ENCODE measurements at regions not wholly inside any gene's neighbourhood (a gene's known extent, or its start where the extent isn't known, plus 50 kb on each side); places are given as distances from the start of the nearest gene placed in this dataset.

DNA sequence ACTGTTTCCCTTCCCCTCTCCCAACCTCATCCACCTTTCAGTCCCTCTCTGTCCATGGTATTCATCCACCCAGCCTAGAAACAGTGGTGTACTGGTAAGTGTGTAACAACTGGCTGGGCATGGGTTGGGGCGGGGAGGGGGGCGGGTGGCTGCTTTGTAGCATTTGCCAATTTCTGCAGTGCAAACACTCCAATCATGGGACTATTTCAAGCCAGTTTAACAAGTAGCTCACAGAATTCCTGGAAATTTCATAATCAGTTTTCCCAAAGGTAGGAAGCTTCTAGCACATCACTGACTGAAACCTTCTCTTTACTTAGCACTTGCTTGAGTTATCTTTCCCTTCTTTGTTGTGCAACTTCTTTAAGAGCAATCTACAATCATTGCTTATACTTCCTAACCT is 100.8 kb upstream of the WASF3 start:
- no peaks in the 10 kb centered on the region for H3K9me3 ChIP-seq (replicated peaks; ENCODE audit: insufficient read depth, low read length)
- H3K4me1 ChIP-seq (ENCODE audit: low read length): no peaks in the 10 kb centered on the region
- H3K27me3 ChIP-seq (replicated peaks; ENCODE audit: insufficient read depth, low read length): no peaks in the 10 kb centered on the region
- TF ChIP-seq, protein P1, sequence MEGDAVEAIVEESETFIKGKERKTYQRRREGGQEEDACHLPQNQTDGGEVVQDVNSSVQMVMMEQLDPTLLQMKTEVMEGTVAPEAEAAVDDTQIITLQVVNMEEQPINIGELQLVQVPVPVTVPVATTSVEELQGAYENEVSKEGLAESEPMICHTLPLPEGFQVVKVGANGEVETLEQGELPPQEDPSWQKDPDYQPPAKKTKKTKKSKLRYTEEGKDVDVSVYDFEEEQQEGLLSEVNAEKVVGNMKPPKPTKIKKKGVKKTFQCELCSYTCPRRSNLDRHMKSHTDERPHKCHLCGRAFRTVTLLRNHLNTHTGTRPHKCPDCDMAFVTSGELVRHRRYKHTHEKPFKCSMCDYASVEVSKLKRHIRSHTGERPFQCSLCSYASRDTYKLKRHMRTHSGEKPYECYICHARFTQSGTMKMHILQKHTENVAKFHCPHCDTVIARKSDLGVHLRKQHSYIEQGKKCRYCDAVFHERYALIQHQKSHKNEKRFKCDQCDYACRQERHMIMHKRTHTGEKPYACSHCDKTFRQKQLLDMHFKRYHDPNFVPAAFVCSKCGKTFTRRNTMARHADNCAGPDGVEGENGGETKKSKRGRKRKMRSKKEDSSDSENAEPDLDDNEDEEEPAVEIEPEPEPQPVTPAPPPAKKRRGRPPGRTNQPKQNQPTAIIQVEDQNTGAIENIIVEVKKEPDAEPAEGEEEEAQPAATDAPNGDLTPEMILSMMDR (IDR thresholded peaks at IDR 0.05; ENCODE audit: low read length): no peak
- TF ChIP-seq EZH2phosphoT487 (IDR thresholded peaks at IDR 0.05; ENCODE audit: low read length) (no peak), EZH2 (optimal IDR thresholded peaks at IDR 0.05; ENCODE audit: low read depth, low read length) (no peak)
- no peak overlapping the region for H3K4me2 ChIP-seq (ENCODE audit: low read depth, low read length)
- no peaks in the 10 kb centered on the region for H3K9me2 ChIP-seq (replicated peaks; ENCODE audit: insufficient read depth, low read length)
- no peak overlapping the region for H3K9ac ChIP-seq (ENCODE audit: low read length)
- DNase-seq: no peak
- H3F3A ChIP-seq (ENCODE audit: insufficient read depth, low read length): no peaks in the 10 kb centered on the region
- no peak overlapping the region for H3K4me3 ChIP-seq (ENCODE audit: low read length)
- H3K36me3 ChIP-seq (replicated peaks; ENCODE audit: insufficient read depth, low read length): no peaks in the 10 kb centered on the region
- no peaks in the 10 kb centered on the region for H3K79me2 ChIP-seq (ENCODE audit: low read length)
- H3K27ac ChIP-seq (ENCODE audit: low read length): no peak overlapping the region
- H2AFZ ChIP-seq (ENCODE audit: low read length): no peak overlapping the region
- H4K20me1 ChIP-seq (ENCODE audit: insufficient read depth, low read length): no peaks in the 10 kb centered on the region

DNA sequence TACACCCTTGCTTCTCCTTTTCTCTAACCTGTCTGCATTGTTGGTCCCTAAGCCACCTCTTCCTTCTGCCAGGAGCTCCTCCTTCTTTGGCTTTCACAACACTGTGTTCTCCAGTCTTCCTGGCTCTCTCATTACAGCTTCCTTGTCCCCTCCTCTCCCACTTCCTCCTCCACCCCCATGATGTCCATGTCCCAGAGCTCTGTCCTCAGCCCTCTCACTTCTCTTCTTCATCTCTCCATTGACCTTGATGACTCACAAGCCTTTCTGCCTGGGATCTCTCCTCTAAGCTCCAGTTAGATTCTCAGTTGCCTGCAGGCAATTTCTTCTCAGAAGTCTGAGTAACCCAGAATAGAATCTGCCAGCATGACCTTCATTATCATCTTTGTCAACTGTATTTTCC is 100.3 kb upstream of the WASF3 start:
- H3K4me3 ChIP-seq (ENCODE audit: low read length): no peak overlapping the region
- no peaks in the 10 kb centered on the region for H4K20me1 ChIP-seq (ENCODE audit: insufficient read depth, low read length)
- no peaks in the 10 kb centered on the region for H3F3A ChIP-seq (ENCODE audit: insufficient read depth, low read length)
- H3K4me2 ChIP-seq (ENCODE audit: low read depth, low read length): no peak overlapping the region
- no peaks in the 10 kb centered on the region for H3K9me3 ChIP-seq (replicated peaks; ENCODE audit: insufficient read depth, low read length)
- DNase-seq: no peak
- H3K79me2 ChIP-seq (ENCODE audit: low read length): no peaks in the 10 kb centered on the region
- no peak overlapping the region for H2AFZ ChIP-seq (ENCODE audit: low read length)
- H3K9ac ChIP-seq (ENCODE audit: low read length): no peak overlapping the region
- no peak overlapping the region for H3K27ac ChIP-seq (ENCODE audit: low read length)
- no peak for TF ChIP-seq EZH2phosphoT487 (IDR thresholded peaks at IDR 0.05; ENCODE audit: low read length)
- TF ChIP-seq EZH2 (optimal IDR thresholded peaks at IDR 0.05; ENCODE audit: low read depth, low read length): no peak
- TF ChIP-seq, protein P1 (IDR thresholded peaks at IDR 0.05; ENCODE audit: low read length): no peak
- no peaks in the 10 kb centered on the region for H3K4me1 ChIP-seq (ENCODE audit: low read length)
- no peaks in the 10 kb centered on the region for H3K27me3 ChIP-seq (replicated peaks; ENCODE audit: insufficient read depth, low read length)
- no peaks in the 10 kb centered on the region for H3K9me2 ChIP-seq (replicated peaks; ENCODE audit: insufficient read depth, low read length)
- no peaks in the 10 kb centered on the region for H3K36me3 ChIP-seq (replicated peaks; ENCODE audit: insufficient read depth, low read length)

DNA sequence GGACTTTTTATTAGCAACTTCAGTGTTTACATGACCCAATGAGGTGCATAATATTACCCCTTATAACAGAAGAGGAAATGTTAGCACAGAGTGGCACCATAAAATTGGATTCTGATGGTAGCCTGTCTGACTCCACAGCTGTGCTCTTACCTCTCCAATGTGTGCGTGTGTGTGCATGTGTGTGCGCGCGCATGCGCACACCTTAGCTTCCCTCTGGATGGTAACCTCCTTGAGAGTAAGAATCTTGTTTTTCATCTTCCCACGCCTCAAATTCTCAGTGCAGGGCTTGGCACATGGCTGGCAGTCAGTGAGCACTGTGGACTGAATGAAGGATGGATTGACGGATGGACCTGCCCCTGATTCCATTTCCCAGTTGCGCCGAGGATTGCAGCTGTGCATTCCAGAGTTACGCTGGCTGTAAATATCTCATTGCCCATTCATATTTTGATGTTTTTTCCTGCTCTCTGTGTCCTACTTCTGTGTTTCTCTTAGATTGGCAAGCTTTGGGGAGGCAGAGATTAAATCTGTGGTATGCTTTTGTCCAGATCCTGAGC is 99.2 kb upstream of the WASF3 start:
- Histone ChIP-seq H3K27me3 (replicated peaks; ENCODE audit: insufficient read depth, low read length) (no peaks in the 10 kb centered on the region), H3K9me2 (replicated peaks; ENCODE audit: insufficient read depth, low read length) (no peaks in the 10 kb centered on the region), H3K4me1 (ENCODE audit: low read length) (no peaks in the 10 kb centered on the region), H3K9ac (ENCODE audit: low read length) (no peak overlapping the region), H4K20me1 (ENCODE audit: insufficient read depth, low read length) (no peaks in the 10 kb centered on the region), H3K9me3 (replicated peaks; ENCODE audit: insufficient read depth, low read length) (no peaks in the 10 kb centered on the region), H3K4me3 (ENCODE audit: low read length) (no peak overlapping the region), H3K36me3 (replicated peaks; ENCODE audit: insufficient read depth, low read length) (no peaks in the 10 kb centered on the region), H3K27ac (ENCODE audit: low read length) (no peak overlapping the region), H3K79me2 (ENCODE audit: low read length) (no peaks in the 10 kb centered on the region), H2AFZ (ENCODE audit: low read length) (no peak overlapping the region), H3F3A (ENCODE audit: insufficient read depth, low read length) (no peaks in the 10 kb centered on the region), H3K4me2 (ENCODE audit: low read depth, low read length) (no peak overlapping the region)
- DNase-seq: no peak
- TF ChIP-seq EZH2 (optimal IDR thresholded peaks at IDR 0.05; ENCODE audit: low read depth, low read length): no peak
- TF ChIP-seq, protein P1 (IDR thresholded peaks at IDR 0.05; ENCODE audit: low read length): no peak
- TF ChIP-seq EZH2phosphoT487 (IDR thresholded peaks at IDR 0.05; ENCODE audit: low read length): no peak

Data from MM.1S (cell line).